ENCODE measurements at regions not wholly inside any gene's neighbourhood (a gene's known extent, or its start where the extent isn't known, plus 50 kb on each side); places are given as distances from the start of the nearest gene placed in this dataset.

DNA sequence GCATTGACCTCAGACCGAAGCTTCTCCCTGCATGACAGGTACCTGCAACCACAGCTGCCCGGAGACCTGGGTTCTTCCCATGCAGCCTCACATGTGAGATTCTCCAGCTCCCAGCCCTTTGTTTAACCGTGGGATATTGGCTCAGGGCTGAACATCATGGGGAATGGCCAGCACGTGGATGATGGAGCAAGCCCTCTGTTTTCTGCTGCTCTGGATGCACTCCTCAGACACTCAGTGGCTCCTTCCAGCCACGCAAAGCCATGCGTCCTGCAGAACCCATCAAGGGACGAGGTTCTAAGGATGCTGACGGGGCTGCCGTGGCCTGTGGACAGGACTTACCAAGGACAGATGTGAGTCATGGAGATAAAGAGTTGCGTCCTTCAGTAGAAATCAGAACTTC lies 639.1 kb downstream of the BRD1 start:
- DNase-seq (ENCODE audit: low spot score): no peak
- ATAC-seq: no peak
- H3K27me3 ChIP-seq (ENCODE audit: insufficient read depth): no peaks in the 10 kb centered on the region
- H3K9me2 ChIP-seq (ENCODE audit: insufficient read depth): no peaks in the 10 kb centered on the region
- Mint-ChIP-seq H3K27ac (no peak overlapping the region), H3K36me3 (ENCODE audit: low read depth) (no peaks in the 10 kb centered on the region), H3K4me1 (peaks cover 2% of the 10 kb centered on the region; the same call in 2 of the 3 replicates), H3K9me3 (peaks cover 5% of the 10 kb centered on the region), H3K4me3 (no peak overlapping the region), H3K27me3 (ENCODE audit: insufficient read depth, low read depth, poor library complexity) (peaks cover 2% of the 10 kb centered on the region)
- no peak overlapping the region for H3K4me2 ChIP-seq
- no peak overlapping the region for H3K4me3 ChIP-seq
- no peaks in the 10 kb centered on the region for H3F3A ChIP-seq (replicated peaks; ENCODE audit: low read depth)
- H3K79me2 ChIP-seq (replicated peaks; ENCODE audit: insufficient read depth): no peaks in the 10 kb centered on the region
- no peaks in the 10 kb centered on the region for H3K36me3 ChIP-seq (ENCODE audit: insufficient read depth)
- TF ChIP-seq POLR2AphosphoS5 (IDR thresholded peaks at IDR 0.05; ENCODE audit: low read depth) (no peak), ZNF331 (CRISPR knock-in tag; IDR thresholded peaks at IDR 0.05; ENCODE audit: low read depth) (no peak), JUNB (IDR thresholded peaks at IDR 0.05; ENCODE audit: unreplicated experiment) (no peak), ZNF114 (CRISPR knock-in tag; IDR thresholded peaks at IDR 0.05) (no peak), CREB1 (CRISPR knock-in tag; IDR thresholded peaks at IDR 0.05; ENCODE audit: low read depth) (no peak), EZH2phosphoT487 (IDR thresholded peaks at IDR 0.05; ENCODE audit: unreplicated experiment) (no peak), STAT1 (IDR thresholded peaks at IDR 0.05; ENCODE audit: unreplicated experiment) (no peak)
- TF ChIP-seq, protein P1, sequence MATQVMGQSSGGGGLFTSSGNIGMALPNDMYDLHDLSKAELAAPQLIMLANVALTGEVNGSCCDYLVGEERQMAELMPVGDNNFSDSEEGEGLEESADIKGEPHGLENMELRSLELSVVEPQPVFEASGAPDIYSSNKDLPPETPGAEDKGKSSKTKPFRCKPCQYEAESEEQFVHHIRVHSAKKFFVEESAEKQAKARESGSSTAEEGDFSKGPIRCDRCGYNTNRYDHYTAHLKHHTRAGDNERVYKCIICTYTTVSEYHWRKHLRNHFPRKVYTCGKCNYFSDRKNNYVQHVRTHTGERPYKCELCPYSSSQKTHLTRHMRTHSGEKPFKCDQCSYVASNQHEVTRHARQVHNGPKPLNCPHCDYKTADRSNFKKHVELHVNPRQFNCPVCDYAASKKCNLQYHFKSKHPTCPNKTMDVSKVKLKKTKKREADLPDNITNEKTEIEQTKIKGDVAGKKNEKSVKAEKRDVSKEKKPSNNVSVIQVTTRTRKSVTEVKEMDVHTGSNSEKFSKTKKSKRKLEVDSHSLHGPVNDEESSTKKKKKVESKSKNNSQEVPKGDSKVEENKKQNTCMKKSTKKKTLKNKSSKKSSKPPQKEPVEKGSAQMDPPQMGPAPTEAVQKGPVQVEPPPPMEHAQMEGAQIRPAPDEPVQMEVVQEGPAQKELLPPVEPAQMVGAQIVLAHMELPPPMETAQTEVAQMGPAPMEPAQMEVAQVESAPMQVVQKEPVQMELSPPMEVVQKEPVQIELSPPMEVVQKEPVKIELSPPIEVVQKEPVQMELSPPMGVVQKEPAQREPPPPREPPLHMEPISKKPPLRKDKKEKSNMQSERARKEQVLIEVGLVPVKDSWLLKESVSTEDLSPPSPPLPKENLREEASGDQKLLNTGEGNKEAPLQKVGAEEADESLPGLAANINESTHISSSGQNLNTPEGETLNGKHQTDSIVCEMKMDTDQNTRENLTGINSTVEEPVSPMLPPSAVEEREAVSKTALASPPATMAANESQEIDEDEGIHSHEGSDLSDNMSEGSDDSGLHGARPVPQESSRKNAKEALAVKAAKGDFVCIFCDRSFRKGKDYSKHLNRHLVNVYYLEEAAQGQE (IDR thresholded peaks at IDR 0.05; ENCODE audit: unreplicated experiment): no peak
- TF ChIP-seq, protein P2, sequence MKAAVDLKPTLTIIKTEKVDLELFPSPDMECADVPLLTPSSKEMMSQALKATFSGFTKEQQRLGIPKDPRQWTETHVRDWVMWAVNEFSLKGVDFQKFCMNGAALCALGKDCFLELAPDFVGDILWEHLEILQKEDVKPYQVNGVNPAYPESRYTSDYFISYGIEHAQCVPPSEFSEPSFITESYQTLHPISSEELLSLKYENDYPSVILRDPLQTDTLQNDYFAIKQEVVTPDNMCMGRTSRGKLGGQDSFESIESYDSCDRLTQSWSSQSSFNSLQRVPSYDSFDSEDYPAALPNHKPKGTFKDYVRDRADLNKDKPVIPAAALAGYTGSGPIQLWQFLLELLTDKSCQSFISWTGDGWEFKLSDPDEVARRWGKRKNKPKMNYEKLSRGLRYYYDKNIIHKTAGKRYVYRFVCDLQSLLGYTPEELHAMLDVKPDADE (IDR thresholded peaks at IDR 0.05): no peak
- H3K27ac ChIP-seq (ENCODE audit: low read depth): no peak overlapping the region
- H2AFZ ChIP-seq: no peak overlapping the region
- no peaks in the 10 kb centered on the region for H3K4me1 ChIP-seq (ENCODE audit: insufficient read depth)
- H4K20me1 ChIP-seq (replicated peaks; ENCODE audit: insufficient read depth): no peaks in the 10 kb centered on the region

DNA sequence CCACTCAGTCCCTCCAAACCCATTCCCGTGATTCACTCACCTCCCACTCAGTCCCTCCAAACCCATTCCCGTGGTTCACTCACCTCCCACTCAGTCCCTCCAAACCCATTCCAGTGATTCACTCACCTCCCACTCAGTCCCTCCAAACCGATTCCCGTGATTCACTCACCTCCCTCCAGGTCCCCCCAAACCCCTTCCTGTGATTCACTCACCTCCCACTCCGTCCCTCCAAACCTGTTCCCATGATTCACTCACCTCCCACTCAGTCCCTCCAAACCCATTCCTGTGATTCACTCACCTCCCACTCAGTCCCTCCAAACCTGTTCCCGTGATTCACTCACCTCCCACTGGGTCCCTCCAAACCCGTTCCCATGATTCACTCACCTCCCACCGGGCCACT lies 639.6 kb downstream of the BRD1 start:
- Histone ChIP-seq H3K9me2 (ENCODE audit: insufficient read depth) (no peaks in the 10 kb centered on the region), H3K4me1 (ENCODE audit: insufficient read depth) (no peaks in the 10 kb centered on the region), H3K36me3 (ENCODE audit: insufficient read depth) (no peaks in the 10 kb centered on the region), H3K79me2 (replicated peaks; ENCODE audit: insufficient read depth) (no peaks in the 10 kb centered on the region), H2AFZ (no peak overlapping the region), H3K27me3 (ENCODE audit: insufficient read depth) (no peaks in the 10 kb centered on the region), H3K4me2 (no peak overlapping the region), H3K4me3 (no peak overlapping the region), H4K20me1 (replicated peaks; ENCODE audit: insufficient read depth) (no peaks in the 10 kb centered on the region), H3K27ac (ENCODE audit: low read depth) (no peak overlapping the region), H3F3A (replicated peaks; ENCODE audit: low read depth) (no peaks in the 10 kb centered on the region)
- peaks cover 2% of the 10 kb centered on the region; the same call in 2 of the 3 replicates for H3K4me1 Mint-ChIP-seq
- DNase-seq (ENCODE audit: low spot score) (no peak), ATAC-seq (no peak)
- H3K9me3 Mint-ChIP-seq: peaks cover 5% of the 10 kb centered on the region
- no peak overlapping the region for H3K4me3 Mint-ChIP-seq
- H3K27ac Mint-ChIP-seq: no peak overlapping the region
- H3K27me3 Mint-ChIP-seq (ENCODE audit: insufficient read depth, low read depth, poor library complexity): peaks cover 2% of the 10 kb centered on the region
- H3K36me3 Mint-ChIP-seq (ENCODE audit: low read depth): no peaks in the 10 kb centered on the region
- TF ChIP-seq EZH2phosphoT487 (IDR thresholded peaks at IDR 0.05; ENCODE audit: unreplicated experiment) (no peak), EZH2 (IDR thresholded peaks at IDR 0.05; ENCODE audit: low read depth, unreplicated experiment) (no peak), ZNF331 (CRISPR knock-in tag; IDR thresholded peaks at IDR 0.05; ENCODE audit: low read depth) (no peak), POLR2AphosphoS5 (IDR thresholded peaks at IDR 0.05; ENCODE audit: low read depth) (no peak), ZNF114 (CRISPR knock-in tag; IDR thresholded peaks at IDR 0.05) (no peak), CREB1 (CRISPR knock-in tag; IDR thresholded peaks at IDR 0.05; ENCODE audit: low read depth) (no peak), STAT1 (IDR thresholded peaks at IDR 0.05; ENCODE audit: unreplicated experiment) (no peak)
- TF ChIP-seq, protein P1 (IDR thresholded peaks at IDR 0.05; ENCODE audit: unreplicated experiment): no peak
- TF ChIP-seq, protein P3, sequence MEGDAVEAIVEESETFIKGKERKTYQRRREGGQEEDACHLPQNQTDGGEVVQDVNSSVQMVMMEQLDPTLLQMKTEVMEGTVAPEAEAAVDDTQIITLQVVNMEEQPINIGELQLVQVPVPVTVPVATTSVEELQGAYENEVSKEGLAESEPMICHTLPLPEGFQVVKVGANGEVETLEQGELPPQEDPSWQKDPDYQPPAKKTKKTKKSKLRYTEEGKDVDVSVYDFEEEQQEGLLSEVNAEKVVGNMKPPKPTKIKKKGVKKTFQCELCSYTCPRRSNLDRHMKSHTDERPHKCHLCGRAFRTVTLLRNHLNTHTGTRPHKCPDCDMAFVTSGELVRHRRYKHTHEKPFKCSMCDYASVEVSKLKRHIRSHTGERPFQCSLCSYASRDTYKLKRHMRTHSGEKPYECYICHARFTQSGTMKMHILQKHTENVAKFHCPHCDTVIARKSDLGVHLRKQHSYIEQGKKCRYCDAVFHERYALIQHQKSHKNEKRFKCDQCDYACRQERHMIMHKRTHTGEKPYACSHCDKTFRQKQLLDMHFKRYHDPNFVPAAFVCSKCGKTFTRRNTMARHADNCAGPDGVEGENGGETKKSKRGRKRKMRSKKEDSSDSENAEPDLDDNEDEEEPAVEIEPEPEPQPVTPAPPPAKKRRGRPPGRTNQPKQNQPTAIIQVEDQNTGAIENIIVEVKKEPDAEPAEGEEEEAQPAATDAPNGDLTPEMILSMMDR (conservative IDR thresholded peaks at IDR 0.05; ENCODE audit: low read depth in 2 of 2): no peak

Measured in GM23338 (cell line).